ENCODE measurements at regions not wholly inside any gene's neighbourhood (a gene's known extent, or its start where the extent isn't known, plus 50 kb on each side); places are given as distances from the start of the nearest gene placed in this dataset.

GRCh38 chr3:59284926-59285325 lies 235.1 kb upstream of the CFAP20DC start:
- ATAC-seq = no peak
- no peaks in the 10 kb centered on the region for H3K36me3 ChIP-seq (ENCODE audit: control insufficient read depth in 2 of 2, insufficient read depth in 2 of 2, low read length in 1 of 2)
- TF ChIP-seq CREB1 (IDR thresholded peaks at IDR 0.05; ENCODE audit: low read depth) = no peak
- TF ChIP-seq SPI1 (IDR thresholded peaks at IDR 0.05; ENCODE audit: borderline replicate concordance, insufficient read depth, low read depth, low read length) = no peak
- TF ChIP-seq SUPT20H (IDR thresholded peaks at IDR 0.05; ENCODE audit: borderline replicate concordance, control insufficient read depth, low read depth, low read length) = no peak
- no peak for TF ChIP-seq NFIC (IDR thresholded peaks at IDR 0.05; ENCODE audit: low read depth, low read length)
- no peak for TF ChIP-seq GATAD2B (conservative IDR thresholded peaks at IDR 0.05; ENCODE audit: low read depth)
- TF ChIP-seq RB1 (IDR thresholded peaks at IDR 0.05; ENCODE audit: borderline replicate concordance) = no peak
- TF ChIP-seq SIX5 (IDR thresholded peaks at IDR 0.05; ENCODE audit: low read depth, low read length, severe bottlenecking) = no peak
- TF ChIP-seq MAX (IDR thresholded peaks at IDR 0.05; ENCODE audit: low read depth, low read length) = no peak
- no peak for TF ChIP-seq IKZF2 (IDR thresholded peaks at IDR 0.05)
- no peak for FAIRE-seq
- H3K27ac ChIP-seq (ENCODE audit: control insufficient read depth, insufficient read depth) = no peak overlapping the region
- no peak overlapping the region for H2AFZ ChIP-seq (ENCODE audit: control insufficient read depth, low read depth, low read length)
- H3K9ac ChIP-seq (ENCODE audit: control insufficient read depth, insufficient read depth, low read length) = no peak overlapping the region
- DNase-seq (ENCODE audit: low read depth, low spot score) = no peak
- no peak overlapping the region for H3K4me3 ChIP-seq
- no peaks in the 10 kb centered on the region for H4K20me1 ChIP-seq (ENCODE audit: control insufficient read depth, insufficient read depth)
- H3K27me3 ChIP-seq (replicated peaks in 1 of 2; ENCODE audit: control insufficient read depth in 2 of 2, insufficient read depth in 2 of 2, low read length in 1 of 2) = no peaks in the 10 kb centered on the region; a peak in 1 of 4 replicates
- no peaks in the 10 kb centered on the region for H3K79me2 ChIP-seq (ENCODE audit: control insufficient read depth, insufficient read depth, low read length)
- no peaks in the 10 kb centered on the region for H3K4me1 ChIP-seq (ENCODE audit: control insufficient read depth, insufficient read depth, low read length)
- no peaks in the 10 kb centered on the region for H3K9me3 ChIP-seq (replicated peaks; ENCODE audit: control insufficient read depth, insufficient read depth, low read length)
- CTCF ChIA-PET = interaction anchor here (1.3 kb wide), 1 partner anchor 17 kb away, joined by 3 read pairs; no protein-coding TSS in a partner anchor
- H3K4me2 ChIP-seq (ENCODE audit: control insufficient read depth, insufficient read depth) = no peak overlapping the region
- RAD21 ChIA-PET (ENCODE audit: unreplicated experiment) = no interaction called here
- SMC1A ChIA-PET (ENCODE audit: uncharacterized antibody, unreplicated experiment) = interaction anchor here (1.3 to 2.0 kb wide), 3 partner anchors 9 to 18 kb away, joined by 3 to 8 read pairs (median 4); no protein-coding TSS in a partner anchor
- intact Hi-C loops (cut with micrococcal nuclease; ENCODE audit: unreplicated experiment) = no loop called here
- 4% methylated on average over 1 of the region's 1 CpG for WGBS (ENCODE audit: insufficient coverage, insufficient replicate concordance, low lambda C conversion rate, missing lambda C conversion rate)
- in situ Hi-C loops (cut with MboI) = no loop called here
- BruUV-seq (replicated peaks) = no TSS peak
- POLR2A ChIA-PET = no interaction called here
